ENCODE measurements at regions not wholly inside any gene's neighbourhood (a gene's known extent, or its start where the extent isn't known, plus 50 kb on each side); places are given as distances from the start of the nearest gene placed in this dataset.

GRCh38 chr4:54823616-54824015 lies 165.9 kb downstream of the KIT start:
- TF ChIP-seq EP300 (IDR thresholded peaks at IDR 0.05; ENCODE audit: borderline replicate concordance), result no peak
- no peak for TF ChIP-seq RAD21 (IDR thresholded peaks at IDR 0.05; ENCODE audit: low read depth)
- TF ChIP-seq CREB1 (IDR thresholded peaks at IDR 0.05; ENCODE audit: low read depth), result no peak
- TF ChIP-seq FOXM1 (IDR thresholded peaks at IDR 0.05; ENCODE audit: borderline replicate concordance, low read depth), result no peak
- no peak for TF ChIP-seq REST (IDR thresholded peaks at IDR 0.05; ENCODE audit: low read depth)
- no peak for TF ChIP-seq TAF1 (IDR thresholded peaks at IDR 0.05; ENCODE audit: low read depth)
- no peak for TF ChIP-seq YY1 (IDR thresholded peaks at IDR 0.05; ENCODE audit: low read depth)
- no peak for TF ChIP-seq TCF12 (IDR thresholded peaks at IDR 0.05; ENCODE audit: low read depth)
- TF ChIP-seq EGR1 (IDR thresholded peaks at IDR 0.05), result no peak
- TF ChIP-seq TEAD4 (IDR thresholded peaks at IDR 0.05), result no peak
- TF ChIP-seq, protein P1, sequence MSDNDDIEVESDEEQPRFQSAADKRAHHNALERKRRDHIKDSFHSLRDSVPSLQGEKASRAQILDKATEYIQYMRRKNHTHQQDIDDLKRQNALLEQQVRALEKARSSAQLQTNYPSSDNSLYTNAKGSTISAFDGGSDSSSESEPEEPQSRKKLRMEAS (IDR thresholded peaks at IDR 0.05), result no peak
- TF ChIP-seq ZBTB7A (IDR thresholded peaks at IDR 0.05; ENCODE audit: low read depth), result no peak
- TF ChIP-seq CEBPB (IDR thresholded peaks at IDR 0.05), result no peak
- TF ChIP-seq, protein P2, sequence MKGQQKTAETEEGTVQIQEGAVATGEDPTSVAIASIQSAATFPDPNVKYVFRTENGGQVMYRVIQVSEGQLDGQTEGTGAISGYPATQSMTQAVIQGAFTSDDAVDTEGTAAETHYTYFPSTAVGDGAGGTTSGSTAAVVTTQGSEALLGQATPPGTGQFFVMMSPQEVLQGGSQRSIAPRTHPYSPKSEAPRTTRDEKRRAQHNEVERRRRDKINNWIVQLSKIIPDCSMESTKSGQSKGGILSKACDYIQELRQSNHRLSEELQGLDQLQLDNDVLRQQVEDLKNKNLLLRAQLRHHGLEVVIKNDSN (IDR thresholded peaks at IDR 0.05), result no peak

Data from Ishikawa (cell line).